H1 (cell line): ENCODE measurements at regions not wholly inside any gene's neighbourhood (a gene's known extent, or its start where the extent isn't known, plus 50 kb on each side); places are given as distances from the start of the nearest gene placed in this dataset.

Experiments
- CTCF ChIA-PET: fragments of 300-600 bp; sonication (Branson Sonifier 250); formaldehyde crosslinking; loops from one replicate; lab custom pipeline; 2021; ENCODE audit not compliant: partially characterized antibody; lab: Charles Lee
- POLR2A ChIA-PET: fragments of 300-600 bp; sonication (Branson Sonifier 250); formaldehyde crosslinking; loops from one replicate; lab custom pipeline; 2021; ENCODE audit warnings: inconsistent platforms; ENCODE audit not compliant: partially characterized antibody; lab: Charles Lee
- DNase-seq, 2 experiments: peaks; one replicate each; pipeline versions ENCODE4 v3.0.0 to v3.0.0-alpha.2; 2010 to 2022; ENCODE audit warnings: low spot score in 2 of 2, low read depth in 1 of 2, mixed read lengths in 1 of 2
- FAIRE-seq: peaks from 2 replicates; lab custom pipeline; 2011; peaks lifted over from hg19 to GRCh38; lab: Jason Lieb, UNC
- H2AFZ ChIP-seq: 2 replicates; pipeline ENCODE4 v1.8.1; 2012; ENCODE audit warnings: low read length, inconsistent platforms
- H2AK5ac ChIP-seq: 2 replicates; pipeline ENCODE4 v1.6.1; 2013; ENCODE audit warnings: low read depth, low read length
- H2BK120ac ChIP-seq: replicated peaks from 2 replicates; pipeline ENCODE3; 2013; ENCODE audit warnings: low read depth, low read length, inconsistent platforms
- H2BK12ac ChIP-seq: 2 replicates; pipeline ENCODE4 v1.6.1; 2013; ENCODE audit warnings: low read depth, low read length
- H2BK15ac ChIP-seq: 2 replicates; pipeline ENCODE4 v1.6.1; 2013; ENCODE audit warnings: low read length
- H2BK20ac ChIP-seq: 2 replicates; pipeline ENCODE4 v1.6.1; 2013; ENCODE audit warnings: low read length
- H2BK5ac ChIP-seq: 2 replicates; pipeline ENCODE4 v1.6.1; 2013; ENCODE audit warnings: low read depth, low read length
- H3K14ac ChIP-seq: 2 replicates; pipeline ENCODE4 v1.6.1; 2013; ENCODE audit warnings: inconsistent platforms; ENCODE audit not compliant: insufficient read length
- H3K18ac ChIP-seq: 2 replicates; pipeline ENCODE4 v1.6.1; 2013; ENCODE audit warnings: low read length; ENCODE audit errors: extremely low read depth
- H3K23ac ChIP-seq: 2 replicates; pipeline ENCODE4 v1.6.1; 2013; ENCODE audit warnings: inconsistent platforms; ENCODE audit not compliant: insufficient read length
- H3K23me2 ChIP-seq: 2 replicates; pipeline ENCODE4 v1.6.1; 2013; ENCODE audit warnings: low read depth, low read length
- H3K27ac ChIP-seq: 2 replicates; pipeline ENCODE4 v1.6.1; 2011; ENCODE audit warnings: low read depth, low read length, inconsistent platforms
- H3K27me3 ChIP-seq, 4 experiments: replicated peaks in 1 of 4; 1 replicate in 1 of 4; 2 replicates in 3 of 4; pipeline versions ENCODE4 v1.6.1 to v1.8.1; 2011 to 2013; ENCODE audit warnings: low read length in 3 of 4, mild to moderate bottlenecking in 3 of 4, inconsistent platforms in 2 of 4, mixed read lengths in 2 of 4, moderate library complexity in 1 of 4; ENCODE audit not compliant: control insufficient read depth in 3 of 4, insufficient read depth in 3 of 4; ENCODE audit errors: extremely low read depth in 1 of 4
- H3K36me3 ChIP-seq, 4 experiments: 2 replicates each; pipeline versions ENCODE4 v1.6.1 to v1.8.1; 2011 to 2013; ENCODE audit warnings: mild to moderate bottlenecking in 4 of 4, low read length in 3 of 4, moderate library complexity in 2 of 4, control low read depth in 1 of 4, inconsistent platforms in 1 of 4; ENCODE audit not compliant: insufficient read depth in 4 of 4, control insufficient read depth in 2 of 4
- H3K4ac ChIP-seq: replicated peaks from 2 replicates; pipeline ENCODE3; 2013; ENCODE audit warnings: low read length, low read depth, mixed read lengths, inconsistent platforms; ENCODE audit not compliant: insufficient read length
- H3K4me1 ChIP-seq, 4 experiments: replicated peaks in 1 of 4; 1 replicate in 1 of 4; 2 replicates in 3 of 4; pipeline versions ENCODE4 v1.6.1 to v1.8.1; 2011 to 2013; ENCODE audit warnings: low read length in 3 of 4, inconsistent platforms in 2 of 4, mixed read lengths in 1 of 4; ENCODE audit not compliant: insufficient read depth in 4 of 4, control insufficient read depth in 3 of 4
- H3K4me2 ChIP-seq, 2 experiments: 2 replicates each; pipeline versions ENCODE4 v1.6.1 to v1.8.1; 2011 to 2013; ENCODE audit warnings: low read depth in 2 of 2, low read length in 2 of 2, control low read depth in 1 of 2, inconsistent platforms in 1 of 2, mild to moderate bottlenecking in 1 of 2; ENCODE audit not compliant: insufficient read depth in 1 of 2
- H3K4me3 ChIP-seq, 4 experiments: fragments of 200-600, 300-600 bp in 1 of 4; sonication (generic), shearing (Covaris generic), sonication (Bioruptor Twin) in 1 of 4; 2 replicates each; pipeline versions ENCODE4 v1.5.1 to v1.8.1; 2011 to 2016; ENCODE audit warnings: low read length in 4 of 4, low read depth in 3 of 4, control low read depth in 2 of 4, inconsistent platforms in 2 of 4, mild to moderate bottlenecking in 2 of 4, mixed read lengths in 1 of 4, moderate library complexity in 1 of 4; ENCODE audit not compliant: insufficient read depth in 2 of 4; ENCODE audit errors: extremely low read depth in 1 of 4
- H3K56ac ChIP-seq: replicated peaks from 2 replicates; pipeline ENCODE3; 2013; ENCODE audit warnings: low read depth, mild to moderate bottlenecking, mixed read lengths, low read length, inconsistent platforms; ENCODE audit not compliant: insufficient read length
- H3K79me1 ChIP-seq: 2 replicates; pipeline ENCODE4 v1.6.1; 2013; ENCODE audit warnings: low read depth, low read length, control low read depth
- H3K79me2 ChIP-seq, 2 experiments: 2 replicates each; pipeline versions ENCODE4 v1.6.1 to v1.8.1; 2012 to 2013; ENCODE audit warnings: low read length in 2 of 2, mild to moderate bottlenecking in 2 of 2, inconsistent platforms in 1 of 2; ENCODE audit not compliant: insufficient read depth in 2 of 2, control insufficient read depth in 1 of 2
- H3K9ac ChIP-seq, 4 experiments: replicated peaks in 1 of 4; 1 replicate in 1 of 4; 2 replicates in 3 of 4; pipeline versions ENCODE4 v1.6.1 to v1.8.1; 2011 to 2013; ENCODE audit warnings: low read depth in 3 of 4, low read length in 3 of 4, control low read depth in 2 of 4, mild to moderate bottlenecking in 2 of 4, moderate library complexity in 2 of 4, inconsistent platforms in 1 of 4; ENCODE audit errors: extremely low read depth in 1 of 4
- H3K9me3 ChIP-seq, 2 experiments: 2 replicates each; pipeline versions ENCODE4 v1.6.1 to v1.8.1; 2012 to 2013; ENCODE audit warnings: mild to moderate bottlenecking in 2 of 2, moderate library complexity in 2 of 2, control low read depth in 1 of 2, inconsistent platforms in 1 of 2, low read depth in 1 of 2, low read length in 1 of 2, mixed read lengths in 1 of 2; ENCODE audit not compliant: insufficient read depth in 2 of 2
- H4K20me1 ChIP-seq, 2 experiments: replicated peaks in 1 of 2; 2 replicates each; pipeline versions ENCODE3 to v1.8.1; 2011 to 2013; ENCODE audit warnings: inconsistent platforms in 2 of 2, low read length in 2 of 2, mild to moderate bottlenecking in 1 of 2; ENCODE audit not compliant: insufficient read depth in 2 of 2, control insufficient read depth in 1 of 2
- H4K5ac ChIP-seq: 2 replicates; pipeline ENCODE4 v1.6.1; 2013; ENCODE audit warnings: low read length, low read depth, mixed read lengths, inconsistent platforms; ENCODE audit not compliant: insufficient read length
- H4K8ac ChIP-seq: 2 replicates; pipeline ENCODE4 v1.8.0; 2013; ENCODE audit warnings: mild to moderate bottlenecking, moderate library complexity, low read length, inconsistent platforms; ENCODE audit not compliant: insufficient read depth; ENCODE audit errors: extremely low read depth
- H4K91ac ChIP-seq: replicated peaks from 2 replicates; pipeline ENCODE3; 2013; ENCODE audit warnings: low read length, mixed read lengths, inconsistent platforms; ENCODE audit not compliant: insufficient read length
- KDM5A ChIP-seq: fragments of 200-600 bp; IDR thresholded peaks from 2 replicates; pipeline ENCODE4 v1.7.1; 2012; ENCODE audit warnings: mild to moderate bottlenecking, low read length, inconsistent platforms, mixed read lengths
- WGBS, 2 experiments: shearing (Covaris generic) in 1 of 2; methylation state at CpG; one replicate each; pipeline versions ENCODE4 v1.1.6 to v1.1.7; 2013 to 2015; ENCODE audit warnings: low lambda C conversion rate in 2 of 2, mixed read lengths in 2 of 2, inconsistent platforms in 1 of 2, low coverage in 1 of 2, missing lambda C conversion rate in 1 of 2; ENCODE audit not compliant: insufficient replicate concordance in 2 of 2, insufficient coverage in 1 of 2, insufficient read length in 1 of 2; ENCODE audit errors: extremely low coverage in 1 of 2, missing lambda C conversion rate in 1 of 2; 5-methylcytosine and 5-hydroxymethylcytosine counted together

GRCh38 chr2:12232876-12233275, 483.9 kb upstream of the TRIB2 start:
- Histone ChIP-seq H3K56ac (no peak overlapping the region), H2BK12ac (no peak overlapping the region), H3K14ac (no peak overlapping the region), H3K27ac (no peak overlapping the region), H3K4me1 (no peaks in the 10 kb centered on the region), H3K18ac (no peak overlapping the region), H2BK120ac (no peak overlapping the region), H4K91ac (no peak overlapping the region), H2AFZ (no peak overlapping the region), H3K36me3 (no peaks in the 10 kb centered on the region), H3K4me2 (no peak overlapping the region), H4K5ac (no peak overlapping the region), H3K9me3 (no peaks in the 10 kb centered on the region), H2AK5ac (no peak overlapping the region), H3K23me2 (no peaks in the 10 kb centered on the region; the same call in 1 of the 2 replicates), H3K79me2 (no peaks in the 10 kb centered on the region), H3K79me1 (no peaks in the 10 kb centered on the region), H4K8ac (no peak overlapping the region), H3K9ac (no peak overlapping the region), H3K4ac (no peak overlapping the region), H2BK15ac (no peak overlapping the region), H2BK20ac (no peak overlapping the region), H3K27me3 (no peaks in the 10 kb centered on the region), H4K20me1 (no peaks in the 10 kb centered on the region), H3K23ac (no peak overlapping the region), H2BK5ac (no peak overlapping the region), H3K4me3 (no peak overlapping the region)
- ChIA-PET POLR2A (no interaction called here), CTCF (no interaction called here)
- DNase-seq (no peak), FAIRE-seq (no peak)
- no peak for TF ChIP-seq KDM5A
- 84% methylated on average over 3 of the region's 3 CpGs; no CpG with 5 or more reads in 1 of the 2 experiments for WGBS, 2 experiments
